ENCODE measurements at regions not wholly inside any gene's neighbourhood (a gene's known extent, or its start where the extent isn't known, plus 50 kb on each side); places are given as distances from the start of the nearest gene placed in this dataset.
A peak's percentile ranks its signal among the peaks of the same experiment; 100 is the strongest.

DNA sequence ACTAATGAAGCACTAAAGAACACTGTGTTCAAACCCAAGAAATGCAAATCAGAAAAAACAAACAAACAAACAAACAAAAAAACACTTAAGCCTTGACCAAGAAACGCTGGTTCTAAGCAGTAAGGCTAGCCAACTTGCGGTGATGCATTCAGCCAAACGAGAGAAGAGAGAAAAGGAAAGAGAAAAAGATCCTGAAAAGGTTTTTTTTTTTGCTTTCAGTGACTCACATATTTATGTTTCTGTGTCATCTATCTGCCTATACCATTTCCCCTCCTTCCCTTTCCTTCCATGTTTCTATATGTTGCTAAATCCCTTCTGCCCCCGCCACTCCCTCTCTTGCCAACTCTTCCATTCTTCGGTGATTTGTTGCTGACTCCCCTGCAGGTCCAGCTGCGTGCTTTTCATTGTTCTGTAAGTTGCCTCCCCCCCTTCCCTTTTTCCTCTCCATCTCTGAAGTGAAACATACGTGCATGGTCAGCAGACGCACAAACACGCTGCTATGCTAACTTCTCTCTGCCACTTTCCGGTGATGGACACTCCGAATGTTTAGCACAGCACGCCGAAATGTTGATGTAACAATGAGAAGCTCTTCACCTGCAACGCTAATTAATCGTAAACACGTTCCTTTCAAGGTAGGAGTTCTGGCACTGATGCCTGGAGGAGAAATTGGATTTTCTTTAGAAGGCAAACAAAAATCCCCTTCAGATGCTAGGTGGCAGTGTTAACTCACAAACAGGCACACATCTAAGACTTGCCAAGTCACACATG is 154.4 kb downstream of the TUSC7 start:
- Histone ChIP-seq H3K27me3 (ENCODE audit: insufficient read depth) (no peaks in the 10 kb centered on the region), H3K36me3 (ENCODE audit: insufficient read depth) (no peaks in the 10 kb centered on the region), H3K79me2 (replicated peaks; ENCODE audit: insufficient read depth) (no peaks in the 10 kb centered on the region), H2AFZ (peak overlapping the region; percentile 67), H3K4me3 (peak overlapping the region; percentile 49), H3K27ac (ENCODE audit: low read depth) (no peak overlapping the region), H3K9me2 (ENCODE audit: insufficient read depth) (0 out of 2 replicates have a peak, but pooled peaks cover 3% of the 10 kb centered on the region), H4K20me1 (replicated peaks; ENCODE audit: insufficient read depth) (no peaks in the 10 kb centered on the region), H3F3A (replicated peaks; ENCODE audit: low read depth) (no peaks in the 10 kb centered on the region), H3K4me2 (peak overlapping the region; percentile 71), H3K4me1 (ENCODE audit: insufficient read depth) (peaks cover 25% of the 10 kb centered on the region)
- Mint-ChIP-seq H3K4me1 (peaks cover 11% of the 10 kb centered on the region), H3K36me3 (ENCODE audit: low read depth) (no peaks in the 10 kb centered on the region), H3K9me3 (no peaks in the 10 kb centered on the region), H3K27ac (no peak overlapping the region), H3K27me3 (ENCODE audit: insufficient read depth, low read depth, poor library complexity) (no peaks in the 10 kb centered on the region), H3K4me3 (no peak overlapping the region)
- DNase-seq (ENCODE audit: low spot score) = peak; percentile 75
- TF ChIP-seq, protein P1, sequence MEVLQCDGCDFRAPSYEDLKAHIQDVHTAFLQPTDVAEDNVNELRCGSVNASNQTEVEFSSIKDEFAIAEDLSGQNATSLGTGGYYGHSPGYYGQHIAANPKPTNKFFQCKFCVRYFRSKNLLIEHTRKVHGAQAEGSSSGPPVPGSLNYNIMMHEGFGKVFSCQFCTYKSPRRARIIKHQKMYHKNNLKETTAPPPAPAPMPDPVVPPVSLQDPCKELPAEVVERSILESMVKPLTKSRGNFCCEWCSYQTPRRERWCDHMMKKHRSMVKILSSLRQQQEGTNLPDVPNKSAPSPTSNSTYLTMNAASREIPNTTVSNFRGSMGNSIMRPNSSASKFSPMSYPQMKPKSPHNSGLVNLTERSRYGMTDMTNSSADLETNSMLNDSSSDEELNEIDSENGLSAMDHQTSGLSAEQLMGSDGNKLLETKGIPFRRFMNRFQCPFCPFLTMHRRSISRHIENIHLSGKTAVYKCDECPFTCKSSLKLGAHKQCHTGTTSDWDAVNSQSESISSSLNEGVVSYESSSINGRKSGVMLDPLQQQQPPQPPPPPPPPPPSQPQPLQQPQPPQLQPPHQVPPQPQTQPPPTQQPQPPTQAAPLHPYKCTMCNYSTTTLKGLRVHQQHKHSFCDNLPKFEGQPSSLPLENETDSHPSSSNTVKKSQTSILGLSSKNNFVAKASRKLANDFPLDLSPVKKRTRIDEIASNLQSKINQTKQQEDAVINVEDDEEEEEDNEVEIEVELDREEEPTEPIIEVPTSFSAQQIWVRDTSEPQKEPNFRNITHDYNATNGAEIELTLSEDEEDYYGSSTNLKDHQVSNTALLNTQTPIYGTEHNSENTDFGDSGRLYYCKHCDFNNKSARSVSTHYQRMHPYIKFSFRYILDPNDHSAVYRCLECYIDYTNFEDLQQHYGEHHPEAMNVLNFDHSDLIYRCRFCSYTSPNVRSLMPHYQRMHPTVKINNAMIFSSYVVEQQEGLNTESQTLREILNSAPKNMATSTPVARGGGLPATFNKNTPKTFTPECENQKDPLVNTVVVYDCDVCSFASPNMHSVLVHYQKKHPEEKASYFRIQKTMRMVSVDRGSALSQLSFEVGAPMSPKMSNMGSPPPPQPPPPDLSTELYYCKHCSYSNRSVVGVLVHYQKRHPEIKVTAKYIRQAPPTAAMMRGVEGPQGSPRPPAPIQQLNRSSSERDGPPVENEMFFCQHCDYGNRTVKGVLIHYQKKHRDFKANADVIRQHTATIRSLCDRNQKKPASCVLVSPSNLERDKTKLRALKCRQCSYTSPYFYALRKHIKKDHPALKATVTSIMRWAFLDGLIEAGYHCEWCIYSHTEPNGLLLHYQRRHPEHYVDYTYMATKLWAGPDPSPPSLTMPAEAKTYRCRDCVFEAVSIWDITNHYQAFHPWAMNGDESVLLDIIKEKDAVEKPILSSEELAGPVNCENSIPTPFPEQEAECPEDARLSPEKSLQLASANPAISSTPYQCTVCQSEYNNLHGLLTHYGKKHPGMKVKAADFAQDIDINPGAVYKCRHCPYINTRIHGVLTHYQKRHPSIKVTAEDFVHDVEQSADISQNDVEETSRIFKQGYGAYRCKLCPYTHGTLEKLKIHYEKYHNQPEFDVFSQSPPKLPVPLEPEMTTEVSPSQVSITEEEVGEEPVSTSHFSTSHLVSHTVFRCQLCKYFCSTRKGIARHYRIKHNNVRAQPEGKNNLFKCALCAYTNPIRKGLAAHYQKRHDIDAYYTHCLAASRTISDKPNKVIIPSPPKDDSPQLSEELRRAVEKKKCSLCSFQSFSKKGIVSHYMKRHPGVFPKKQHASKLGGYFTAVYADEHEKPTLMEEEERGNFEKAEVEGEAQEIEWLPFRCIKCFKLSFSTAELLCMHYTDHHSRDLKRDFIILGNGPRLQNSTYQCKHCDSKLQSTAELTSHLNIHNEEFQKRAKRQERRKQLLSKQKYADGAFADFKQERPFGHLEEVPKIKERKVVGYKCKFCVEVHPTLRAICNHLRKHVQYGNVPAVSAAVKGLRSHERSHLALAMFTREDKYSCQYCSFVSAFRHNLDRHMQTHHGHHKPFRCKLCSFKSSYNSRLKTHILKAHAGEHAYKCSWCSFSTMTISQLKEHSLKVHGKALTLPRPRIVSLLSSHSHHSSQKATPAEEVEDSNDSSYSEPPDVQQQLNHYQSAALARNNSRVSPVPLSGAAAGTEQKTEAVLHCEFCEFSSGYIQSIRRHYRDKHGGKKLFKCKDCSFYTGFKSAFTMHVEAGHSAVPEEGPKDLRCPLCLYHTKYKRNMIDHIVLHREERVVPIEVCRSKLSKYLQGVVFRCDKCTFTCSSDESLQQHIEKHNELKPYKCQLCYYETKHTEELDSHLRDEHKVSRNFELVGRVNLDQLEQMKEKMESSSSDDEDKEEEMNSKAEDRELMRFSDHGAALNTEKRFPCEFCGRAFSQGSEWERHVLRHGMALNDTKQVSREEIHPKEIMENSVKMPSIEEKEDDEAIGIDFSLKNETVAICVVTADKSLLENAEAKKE (CRISPR knock-in tag; IDR thresholded peaks at IDR 0.05) = no peak
- TF ChIP-seq POLR2AphosphoS5 (IDR thresholded peaks at IDR 0.05; ENCODE audit: low read depth) = peak; percentile 22; the same call in 1 of the 2 replicates
- TF ChIP-seq, protein P2, sequence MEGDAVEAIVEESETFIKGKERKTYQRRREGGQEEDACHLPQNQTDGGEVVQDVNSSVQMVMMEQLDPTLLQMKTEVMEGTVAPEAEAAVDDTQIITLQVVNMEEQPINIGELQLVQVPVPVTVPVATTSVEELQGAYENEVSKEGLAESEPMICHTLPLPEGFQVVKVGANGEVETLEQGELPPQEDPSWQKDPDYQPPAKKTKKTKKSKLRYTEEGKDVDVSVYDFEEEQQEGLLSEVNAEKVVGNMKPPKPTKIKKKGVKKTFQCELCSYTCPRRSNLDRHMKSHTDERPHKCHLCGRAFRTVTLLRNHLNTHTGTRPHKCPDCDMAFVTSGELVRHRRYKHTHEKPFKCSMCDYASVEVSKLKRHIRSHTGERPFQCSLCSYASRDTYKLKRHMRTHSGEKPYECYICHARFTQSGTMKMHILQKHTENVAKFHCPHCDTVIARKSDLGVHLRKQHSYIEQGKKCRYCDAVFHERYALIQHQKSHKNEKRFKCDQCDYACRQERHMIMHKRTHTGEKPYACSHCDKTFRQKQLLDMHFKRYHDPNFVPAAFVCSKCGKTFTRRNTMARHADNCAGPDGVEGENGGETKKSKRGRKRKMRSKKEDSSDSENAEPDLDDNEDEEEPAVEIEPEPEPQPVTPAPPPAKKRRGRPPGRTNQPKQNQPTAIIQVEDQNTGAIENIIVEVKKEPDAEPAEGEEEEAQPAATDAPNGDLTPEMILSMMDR (conservative IDR thresholded peaks at IDR 0.05; ENCODE audit: low read depth in 2 of 2) = peak; percentile 78 to 87
- peak; percentile 93 for ATAC-seq

Measured in GM23338 (cell line).